Activated T-helper 2 cell treated with anti-CD3 and anti-CD28 coated beads, Interferon-gamma antibody, Interleukin-2, Interleukin-4, amounts not matched to agents 10 μg/mL and 5 μg/mL and 100 μg/mL, durations not matched to agents 14 hours and 24 hours and 36 hours (primary cell): ENCODE measurements at regions not wholly inside any gene's neighbourhood (a gene's known extent, or its start where the extent isn't known, plus 50 kb on each side); places are given as distances from the start of the nearest gene placed in this dataset.
"Not testable (repeated sequence)": the region's sequence is repeated elsewhere in the genome, so short reads cannot be mapped to it uniquely, and the experiment has no call there.

Source experiments
- DNase-seq: peaks from one replicate; pipeline ENCODE4 v3.0.0; 2021; ENCODE audit warnings: low spot score
- H3K27ac Mint-ChIP-seq: one replicate; pipeline ENCODE4 v1.8.0; 2021; ENCODE audit warnings: mixed read lengths
- H3K27me3 Mint-ChIP-seq: one replicate; pipeline ENCODE4 v1.8.0; 2021; ENCODE audit warnings: low read depth, mixed read lengths
- H3K36me3 Mint-ChIP-seq: one replicate; pipeline ENCODE4 v1.8.0; 2021; ENCODE audit warnings: low read depth, mixed read lengths
- H3K4me1 Mint-ChIP-seq: one replicate; pipeline ENCODE4 v1.8.0; 2021; ENCODE audit warnings: low read depth, mixed read lengths
- H3K4me3 Mint-ChIP-seq: one replicate; pipeline ENCODE4 v1.8.0; 2021; ENCODE audit warnings: low read depth, mild to moderate bottlenecking, moderate library complexity, mixed read lengths
- H3K9me3 Mint-ChIP-seq: one replicate; pipeline ENCODE4 v1.8.0; 2021; ENCODE audit warnings: mixed read lengths
- intact Hi-C: fragments of 100-400 bp; cut with micrococcal nuclease; formaldehyde crosslinking; loops from one replicate; pipeline ENCODE4 v1.15.1; 2023

- Mint-ChIP-seq H3K4me1 (no peaks in the 10 kb centered on the region), H3K27ac (no peak overlapping the region), H3K4me3 (no peak overlapping the region), H3K36me3 (no peaks in the 10 kb centered on the region), H3K9me3 (peaks cover 6% of the 10 kb centered on the region), H3K27me3 (no peaks in the 10 kb centered on the region)
- intact Hi-C loops: no loop called here
- no peak for DNase-seq
Observed at GRCh38 chr5:44681906-44682305, 126.8 kb upstream of the MRPS30 start.

- Mint-ChIP-seq H3K4me3 (no peak overlapping the region), H3K27me3 (no peaks in the 10 kb centered on the region), H3K4me1 (no peaks in the 10 kb centered on the region), H3K9me3 (peaks cover 14% of the 10 kb centered on the region), H3K27ac (no peak overlapping the region), H3K36me3 (no peaks in the 10 kb centered on the region)
- intact Hi-C loops: no loop called here
- no peak for DNase-seq
Observed at GRCh38 chr5:44679214-44679613, 129.5 kb upstream of the MRPS30 start.

- Mint-ChIP-seq H3K9me3 (peaks cover 20% of the 10 kb centered on the region), H3K4me3 (no peak overlapping the region)
Observed at GRCh38 chr5:44675296-44675695, 133.5 kb upstream of the MRPS30 start.

GRCh38 chr5:44674461-44674860, 134.3 kb upstream of the MRPS30 start:
- Mint-ChIP-seq H3K27me3 (no peaks in the 10 kb centered on the region), H3K4me1 (no peaks in the 10 kb centered on the region), H3K36me3 (no peaks in the 10 kb centered on the region), H3K4me3 (no peak overlapping the region), H3K9me3 (peaks cover 15% of the 10 kb centered on the region), H3K27ac (no peak overlapping the region)
- DNase-seq: no peak
- intact Hi-C loops: no loop called here

More at GRCh38 chr5:44675296-44675695, 133.5 kb upstream of the MRPS30 start:
- no peaks in the 10 kb centered on the region for H3K36me3 Mint-ChIP-seq
- DNase-seq: no peak
- H3K27me3 Mint-ChIP-seq: no peaks in the 10 kb centered on the region
- no peak overlapping the region for H3K27ac Mint-ChIP-seq
- intact Hi-C loops: no loop called here
- H3K4me1 Mint-ChIP-seq: no peaks in the 10 kb centered on the region

- not testable (repeated sequence) for H3K36me3 Mint-ChIP-seq, H3K4me3 Mint-ChIP-seq
Observed at GRCh38 chr5:44668471-44668870, 140.3 kb upstream of the MRPS30 start.

GRCh38 chr5:44665101-44665701, 143.5 kb upstream of the MRPS30 start:
- no peaks in the 10 kb centered on the region for H3K27me3 Mint-ChIP-seq
- intact Hi-C loops: no loop called here
- H3K4me3 Mint-ChIP-seq: no peak overlapping the region
- no peaks in the 10 kb centered on the region for H3K4me1 Mint-ChIP-seq
- no peak overlapping the region for H3K27ac Mint-ChIP-seq
- H3K36me3 Mint-ChIP-seq: no peaks in the 10 kb centered on the region
- H3K9me3 Mint-ChIP-seq: peaks cover 41% of the 10 kb centered on the region
- no peak for DNase-seq

More at GRCh38 chr5:44668471-44668870, 140.3 kb upstream of the MRPS30 start:
- intact Hi-C loops, H3K4me1 Mint-ChIP-seq, H3K27ac Mint-ChIP-seq, DNase-seq, H3K27me3 Mint-ChIP-seq: not testable (repeated sequence)
- peaks cover 34% of the 10 kb centered on the region for H3K9me3 Mint-ChIP-seq

GRCh38 chr5:44664711-44665100, 144.0 kb upstream of the MRPS30 start:
- H3K27ac Mint-ChIP-seq: no peak overlapping the region
- intact Hi-C loops: no loop called here

GRCh38 chr5:44663991-44664710, 144.6 kb upstream of the MRPS30 start:
- no peaks in the 10 kb centered on the region for H3K4me1 Mint-ChIP-seq
- no peaks in the 10 kb centered on the region for H3K36me3 Mint-ChIP-seq
- intact Hi-C loops: no loop called here
- H3K27ac Mint-ChIP-seq: no peak overlapping the region
- no peak overlapping the region for H3K4me3 Mint-ChIP-seq
- no peak for DNase-seq
- peaks cover 41% of the 10 kb centered on the region for H3K9me3 Mint-ChIP-seq
- no peaks in the 10 kb centered on the region for H3K27me3 Mint-ChIP-seq

More at GRCh38 chr5:44664711-44665100, 144.0 kb upstream of the MRPS30 start:
- Mint-ChIP-seq H3K36me3 (no peaks in the 10 kb centered on the region), H3K4me3 (no peak overlapping the region), H3K9me3 (peaks cover 41% of the 10 kb centered on the region), H3K27me3 (no peaks in the 10 kb centered on the region), H3K4me1 (no peaks in the 10 kb centered on the region)
- DNase-seq: no peak

GRCh38 chr5:44661851-44662250, 146.9 kb upstream of the MRPS30 start:
- Mint-ChIP-seq H3K27ac (no peak overlapping the region), H3K36me3 (no peaks in the 10 kb centered on the region), H3K9me3 (peaks cover 50% of the 10 kb centered on the region), H3K4me3 (no peak overlapping the region), H3K4me1 (no peaks in the 10 kb centered on the region), H3K27me3 (no peaks in the 10 kb centered on the region)
- intact Hi-C loops: no loop called here
- no peak for DNase-seq

- intact Hi-C loops: no loop called here
- Mint-ChIP-seq H3K36me3 (no peaks in the 10 kb centered on the region), H3K9me3 (peaks cover 49% of the 10 kb centered on the region), H3K27me3 (no peaks in the 10 kb centered on the region), H3K4me3 (no peak overlapping the region), H3K27ac (no peak overlapping the region), H3K4me1 (no peaks in the 10 kb centered on the region)
- DNase-seq: no peak
Observed at GRCh38 chr5:44660251-44660650, 148.5 kb upstream of the MRPS30 start.

- no peaks in the 10 kb centered on the region for H3K4me1 Mint-ChIP-seq
- no peaks in the 10 kb centered on the region for H3K27me3 Mint-ChIP-seq
- no peak for DNase-seq
- intact Hi-C loops: no loop called here
- H3K9me3 Mint-ChIP-seq: peaks cover 50% of the 10 kb centered on the region
- no peak overlapping the region for H3K27ac Mint-ChIP-seq
- no peak overlapping the region for H3K4me3 Mint-ChIP-seq
- H3K36me3 Mint-ChIP-seq: no peaks in the 10 kb centered on the region
Observed at GRCh38 chr5:44659334-44659733, 149.4 kb upstream of the MRPS30 start.

GRCh38 chr5:44652674-44653073, 156.1 kb upstream of the MRPS30 start:
- intact Hi-C loops: no loop called here
- Mint-ChIP-seq H3K4me1 (no peaks in the 10 kb centered on the region), H3K9me3 (peaks cover 24% of the 10 kb centered on the region), H3K36me3 (no peaks in the 10 kb centered on the region), H3K4me3 (no peak overlapping the region), H3K27ac (no peak overlapping the region), H3K27me3 (no peaks in the 10 kb centered on the region)
- no peak for DNase-seq

GRCh38 chr5:44646016-44646415, 162.7 kb upstream of the MRPS30 start:
- Mint-ChIP-seq H3K4me1 (no peaks in the 10 kb centered on the region), H3K9me3 (no peaks in the 10 kb centered on the region), H3K36me3 (no peaks in the 10 kb centered on the region), H3K27ac (no peak overlapping the region), H3K4me3 (no peak overlapping the region), H3K27me3 (no peaks in the 10 kb centered on the region)
- no peak for DNase-seq
- intact Hi-C loops: no loop called here
